Hepatocyte (in vitro differentiated cells): ENCODE measurements at regions not wholly inside any gene's neighbourhood (a gene's known extent, or its start where the extent isn't known, plus 50 kb on each side); places are given as distances from the start of the nearest gene placed in this dataset.

Experiments used
- DNase-seq: peaks from one replicate; pipeline ENCODE4 v3.0.0-alpha.2; 2016; ENCODE audit warnings: low spot score
- H2AFZ ChIP-seq: fragments of 200-600 bp; sonication (generic); 2 replicates; pipeline ENCODE4 v1.6.0; 2016; ENCODE audit warnings: antibody characterized with exemption, mild to moderate bottlenecking
- H3K27ac ChIP-seq: fragments of 200-600 bp; sonication (generic); 2 replicates; pipeline ENCODE4 v1.5.1; 2016; ENCODE audit warnings: mild to moderate bottlenecking
- H3K27me3 ChIP-seq: fragments of 200-600 bp; sonication (generic); 2 replicates; pipeline ENCODE4 v1.6.1; 2016
- H3K36me3 ChIP-seq: fragments of 200-600 bp; sonication (generic); replicated peaks from 2 replicates; pipeline ENCODE4 v1.5.1; 2016; ENCODE audit warnings: low read depth; ENCODE audit not compliant: insufficient read depth
- H3K4me1 ChIP-seq: fragments of 200-600 bp; sonication (generic); 2 replicates; pipeline ENCODE4 v1.5.1; 2016; ENCODE audit warnings: mild to moderate bottlenecking, moderate library complexity; ENCODE audit not compliant: insufficient read depth
- H3K4me2 ChIP-seq: fragments of 200-600 bp; sonication (generic); 2 replicates; pipeline ENCODE4 v1.6.0; 2016
- H3K4me3 ChIP-seq: fragments of 200-600 bp; sonication (generic); 2 replicates; pipeline ENCODE4 v1.5.1; 2016; ENCODE audit warnings: mild to moderate bottlenecking
- H3K79me2 ChIP-seq: fragments of 200-600 bp; sonication (generic); 2 replicates; pipeline ENCODE4 v1.6.0; 2017; ENCODE audit warnings: mild to moderate bottlenecking
- H3K9me2 ChIP-seq: fragments of 200-600 bp; sonication (generic); replicated peaks from 2 replicates; pipeline ENCODE4 v1.6.0; 2017; ENCODE audit warnings: mild to moderate bottlenecking; ENCODE audit not compliant: insufficient read depth
- H3K9me3 ChIP-seq: fragments of 200-600 bp; sonication (generic); 2 replicates; pipeline ENCODE4 v1.5.1; 2016; ENCODE audit warnings: low read depth, mild to moderate bottlenecking
- H4K20me1 ChIP-seq: fragments of 200-600 bp; sonication (generic); 2 replicates; pipeline ENCODE4 v1.6.0; 2016; ENCODE audit warnings: mild to moderate bottlenecking; ENCODE audit not compliant: insufficient read depth, poor library complexity, severe bottlenecking
- CTCF ChIP-seq: fragments of 200-600 bp; sonication (generic); IDR thresholded peaks from 2 replicates; pipeline ENCODE4 v1.5.1; 2016; ENCODE audit warnings: antibody characterized with exemption, mild to moderate bottlenecking; ENCODE audit not compliant: poor library complexity
- EZH2 ChIP-seq: fragments of 200-600 bp; sonication (generic); IDR thresholded peaks from 2 replicates; pipeline ENCODE4 v1.6.1; 2016; ENCODE audit warnings: antibody characterized with exemption, mild to moderate bottlenecking, borderline replicate concordance
- EZH2phosphoT487 ChIP-seq: fragments of 200-600 bp; sonication (generic); IDR thresholded peaks from one replicate; pipeline ENCODE4 v1.6.1; 2018; ENCODE audit warnings: antibody characterized with exemption, mild to moderate bottlenecking, low read depth, moderate library complexity; ENCODE audit not compliant: unreplicated experiment, severe bottlenecking
- WGBS: methylation state at CpG from one replicate; pipeline ENCODE4 v1.1.6; 2016; ENCODE audit warnings: low lambda C conversion rate; ENCODE audit errors: missing lambda C conversion rate; 5-methylcytosine and 5-hydroxymethylcytosine counted together

DNA sequence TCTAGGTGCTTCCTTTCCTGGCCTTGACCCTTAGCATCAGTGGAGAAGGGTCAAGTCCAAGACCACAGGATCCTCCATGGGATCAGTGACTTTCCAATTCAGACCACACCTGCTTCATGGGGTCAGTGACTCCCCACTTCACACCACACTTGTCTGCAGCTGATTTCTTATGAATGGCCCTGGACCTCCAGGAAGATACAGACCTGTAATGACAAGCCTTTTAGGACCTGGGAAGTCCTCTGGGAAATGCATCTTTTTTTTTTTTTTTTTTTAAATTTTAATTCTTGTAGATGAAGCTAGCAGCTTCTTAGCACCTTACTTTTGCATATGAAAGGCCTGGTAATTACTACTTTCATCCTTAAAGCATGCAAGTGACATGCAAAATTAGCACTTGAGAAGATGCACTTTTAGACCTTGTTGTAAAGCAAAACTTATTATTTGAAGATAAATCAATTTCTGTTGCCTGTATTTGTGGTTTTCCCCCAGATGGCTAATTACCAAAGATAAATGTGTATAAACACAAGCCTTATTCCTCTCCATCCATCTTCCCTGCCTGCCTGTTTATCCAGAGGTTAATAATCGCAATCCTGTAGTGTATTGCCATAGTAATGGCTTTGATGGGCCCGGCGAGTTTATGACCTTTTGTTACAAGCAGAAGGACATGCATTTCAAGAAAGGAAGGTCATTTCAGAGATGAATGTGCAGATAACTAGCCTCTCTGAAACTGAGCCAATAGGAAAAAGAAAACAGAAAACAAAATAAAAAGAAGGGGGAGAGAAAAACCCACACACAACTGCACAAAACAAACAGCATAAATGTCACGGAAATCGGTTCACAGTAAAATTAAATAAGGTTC is 1018.7 kb downstream of the TYW1 start:
- H3K9me2 ChIP-seq, result no peaks in the 10 kb centered on the region
- no peak overlapping the region for H2AFZ ChIP-seq
- H4K20me1 ChIP-seq, result no peaks in the 10 kb centered on the region
- DNase-seq, result no peak
- H3K79me2 ChIP-seq, result no peaks in the 10 kb centered on the region
- H3K4me1 ChIP-seq, result no peaks in the 10 kb centered on the region
- TF ChIP-seq EZH2 (no peak), EZH2phosphoT487 (no peak), CTCF (no peak)
- 32% methylated on average over 5 of the region's 5 CpGs for WGBS
- H3K27ac ChIP-seq, result no peak overlapping the region
- H3K4me2 ChIP-seq, result no peak overlapping the region
- no peaks in the 10 kb centered on the region for H3K36me3 ChIP-seq
- no peaks in the 10 kb centered on the region for H3K27me3 ChIP-seq
- no peaks in the 10 kb centered on the region for H3K9me3 ChIP-seq
- H3K4me3 ChIP-seq, result no peak overlapping the region

- Histone ChIP-seq H3K36me3 (no peaks in the 10 kb centered on the region), H3K27me3 (no peaks in the 10 kb centered on the region), H3K4me1 (no peaks in the 10 kb centered on the region), H2AFZ (no peak overlapping the region), H3K9me3 (no peaks in the 10 kb centered on the region), H4K20me1 (no peaks in the 10 kb centered on the region), H3K27ac (no peak overlapping the region), H3K4me3 (no peak overlapping the region), H3K79me2 (no peaks in the 10 kb centered on the region), H3K4me2 (no peak overlapping the region), H3K9me2 (no peaks in the 10 kb centered on the region)
- TF ChIP-seq EZH2 (no peak), EZH2phosphoT487 (no peak), CTCF (no peak)
- 88% methylated on average over 1 of the region's 2 CpGs for WGBS
- DNase-seq, result no peak
These were observed 1019.4 kb downstream of the TYW1 start for GRCh38 chr7:68015978-68016532.

DNA sequence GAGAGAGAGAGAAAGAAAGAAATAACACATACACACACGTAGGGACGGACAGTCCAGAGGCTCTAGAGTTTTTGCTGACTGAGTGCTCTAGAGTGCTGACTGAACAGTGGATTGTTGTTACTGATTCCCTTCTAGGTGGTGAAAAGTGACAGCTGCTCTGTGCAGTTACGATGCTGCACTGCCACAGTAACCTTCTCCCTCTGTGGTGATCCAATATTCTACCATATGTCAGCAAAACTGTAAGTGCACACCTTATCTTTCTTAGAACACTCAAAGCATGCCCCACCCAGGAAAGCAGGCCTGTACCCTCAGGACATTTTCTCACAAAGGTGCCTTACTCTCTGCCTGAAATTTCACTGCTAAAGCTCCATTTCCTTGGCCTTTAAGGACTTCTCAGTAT is 1023.5 kb downstream of the TYW1 start:
- no peak for DNase-seq
- H3K4me1 ChIP-seq, result no peaks in the 10 kb centered on the region
- WGBS, result 88% methylated on average over 3 of the region's 3 CpGs
- H3K9me3 ChIP-seq, result no peaks in the 10 kb centered on the region
- no peak overlapping the region for H3K4me3 ChIP-seq
- no peak overlapping the region for H2AFZ ChIP-seq
- no peaks in the 10 kb centered on the region for H4K20me1 ChIP-seq
- H3K27ac ChIP-seq, result no peak overlapping the region
- no peaks in the 10 kb centered on the region for H3K27me3 ChIP-seq
- H3K36me3 ChIP-seq, result no peaks in the 10 kb centered on the region
- H3K79me2 ChIP-seq, result no peaks in the 10 kb centered on the region
- TF ChIP-seq CTCF (no peak), EZH2 (no peak), EZH2phosphoT487 (no peak)
- no peaks in the 10 kb centered on the region for H3K9me2 ChIP-seq
- H3K4me2 ChIP-seq, result no peak overlapping the region
